GM21528 (cell line): ENCODE measurements at regions not wholly inside any gene's neighbourhood (a gene's known extent, or its start where the extent isn't known, plus 50 kb on each side); places are given as distances from the start of the nearest gene placed in this dataset.
A peak's percentile ranks its signal among the peaks of the same experiment; 100 is the strongest.

Experiments used
- ATAC-seq: cut with Tn5 transposase; IDR thresholded peaks from one replicate; pipeline ENCODE4 v1.9.1; 2021; ENCODE audit warnings: mild to moderate bottlenecking, moderate library complexity; ENCODE audit not compliant: unreplicated experiment, low FRiP score

DNA sequence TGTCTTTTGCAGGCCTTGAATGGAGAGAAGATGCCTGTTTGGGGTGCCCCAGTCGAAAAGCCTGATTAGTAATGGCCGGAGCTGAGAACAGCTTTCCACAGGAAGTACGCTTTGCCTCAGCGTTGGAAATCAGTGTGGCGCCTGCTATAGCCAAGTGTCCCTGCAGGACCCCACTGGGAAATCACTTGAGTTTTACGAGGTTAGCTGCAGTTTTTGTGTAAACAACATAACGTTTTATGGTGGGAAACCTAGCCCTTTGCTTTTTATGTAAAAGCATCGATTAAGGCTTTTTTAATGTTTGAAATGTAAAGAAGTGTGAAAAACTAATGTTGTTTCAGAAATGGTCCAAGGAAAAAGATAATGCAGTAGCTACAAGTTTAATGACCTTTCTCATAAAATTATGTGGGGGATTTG lies 234.2 kb downstream of the TTC32 start:
- no peak for ATAC-seq

DNA sequence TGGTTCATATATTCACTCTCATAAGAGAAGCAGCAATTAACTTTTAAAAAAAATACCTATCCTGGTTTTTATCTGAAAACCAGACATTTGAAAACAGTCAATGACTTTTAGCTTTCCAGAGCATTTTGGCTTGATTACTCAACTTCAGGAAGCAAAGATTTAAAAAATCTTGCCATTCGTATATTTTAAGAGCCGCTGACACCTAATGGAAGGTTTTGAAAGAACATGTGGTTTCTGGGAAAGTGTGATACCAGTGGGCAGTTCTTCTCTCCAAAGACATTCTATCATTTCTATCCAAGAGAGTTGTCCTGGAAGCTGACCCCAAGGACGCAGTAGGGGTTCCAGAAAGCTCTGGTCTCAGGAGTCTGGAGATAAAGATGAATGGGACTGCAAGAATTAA lies 234.7 kb downstream of the TTC32 start:
- no peak for ATAC-seq

DNA sequence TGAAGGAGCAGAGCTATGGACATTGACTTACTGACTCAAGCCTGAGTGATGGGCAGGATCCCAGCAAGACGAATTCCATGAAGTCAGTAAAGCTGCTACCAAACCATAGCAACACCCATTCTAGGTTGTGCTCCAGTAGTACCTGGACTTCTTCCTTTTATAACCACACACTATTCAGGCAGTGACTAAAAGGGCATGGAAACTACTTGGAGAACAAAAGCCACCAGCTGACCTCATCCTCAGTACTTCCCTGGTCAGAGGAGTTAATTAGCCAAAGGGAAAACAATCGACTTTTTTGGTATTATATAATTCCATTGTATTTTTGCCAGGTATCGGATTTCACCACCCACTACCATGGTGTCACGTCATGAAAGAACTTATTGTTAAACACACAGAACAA lies 237.1 kb downstream of the TTC32 start:
- no peak for ATAC-seq

DNA sequence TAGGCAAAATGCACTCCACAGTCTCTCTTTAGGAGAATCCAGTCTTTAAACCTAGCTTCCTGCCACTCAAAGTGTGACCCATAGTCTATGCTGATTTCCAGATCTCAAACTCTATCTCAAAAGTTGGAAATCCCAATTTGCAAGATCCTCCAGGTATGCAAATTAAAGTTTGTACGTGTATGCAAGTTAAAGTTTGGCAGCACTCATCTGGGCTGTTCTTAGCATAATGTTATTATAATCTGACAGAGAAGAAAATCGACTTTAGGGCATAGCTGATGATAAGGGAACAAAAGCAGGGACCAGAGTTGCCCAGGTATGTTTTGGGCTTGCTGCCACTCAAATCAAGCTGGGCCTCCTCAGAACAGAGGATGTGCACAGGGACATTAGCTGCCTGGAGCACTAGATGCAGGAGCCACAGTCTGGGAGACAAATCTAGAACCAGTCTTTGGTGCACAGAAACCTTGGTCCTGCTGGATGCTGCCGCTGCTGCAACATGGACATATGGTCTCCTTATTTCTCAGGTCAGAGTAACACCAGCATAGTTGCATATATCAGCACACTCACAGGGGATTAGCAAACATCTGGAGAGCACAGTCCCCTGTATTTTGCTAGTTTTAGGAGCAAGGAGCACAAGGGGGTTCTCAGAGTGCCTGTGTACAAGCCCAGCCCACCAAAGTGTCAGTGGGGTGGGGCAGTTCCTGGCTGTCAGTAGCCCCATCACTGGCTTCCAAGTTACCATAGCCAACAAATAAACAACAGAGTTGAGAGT lies 242.6 kb downstream of the TTC32 start:
- no peak for ATAC-seq

DNA sequence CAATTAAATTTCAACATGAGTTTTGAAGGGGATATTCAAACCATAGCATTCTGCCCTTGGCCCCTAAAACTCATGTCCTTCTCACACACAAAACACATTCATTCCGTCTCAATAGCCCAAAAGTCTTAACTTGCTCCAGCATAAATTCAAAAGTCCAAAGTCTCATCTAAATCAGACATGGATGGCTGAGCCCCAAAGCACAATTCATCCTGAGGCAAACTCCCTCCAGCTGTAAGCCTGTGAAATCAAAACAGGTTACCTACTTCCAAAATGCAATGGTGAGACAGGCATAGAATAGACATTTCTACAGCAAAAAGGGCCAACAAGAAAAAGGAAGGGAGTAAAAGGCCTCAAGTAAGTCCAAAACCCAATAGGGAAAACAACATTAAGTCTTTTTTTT lies 245.8 kb downstream of the TTC32 start:
- ATAC-seq = no peak

DNA sequence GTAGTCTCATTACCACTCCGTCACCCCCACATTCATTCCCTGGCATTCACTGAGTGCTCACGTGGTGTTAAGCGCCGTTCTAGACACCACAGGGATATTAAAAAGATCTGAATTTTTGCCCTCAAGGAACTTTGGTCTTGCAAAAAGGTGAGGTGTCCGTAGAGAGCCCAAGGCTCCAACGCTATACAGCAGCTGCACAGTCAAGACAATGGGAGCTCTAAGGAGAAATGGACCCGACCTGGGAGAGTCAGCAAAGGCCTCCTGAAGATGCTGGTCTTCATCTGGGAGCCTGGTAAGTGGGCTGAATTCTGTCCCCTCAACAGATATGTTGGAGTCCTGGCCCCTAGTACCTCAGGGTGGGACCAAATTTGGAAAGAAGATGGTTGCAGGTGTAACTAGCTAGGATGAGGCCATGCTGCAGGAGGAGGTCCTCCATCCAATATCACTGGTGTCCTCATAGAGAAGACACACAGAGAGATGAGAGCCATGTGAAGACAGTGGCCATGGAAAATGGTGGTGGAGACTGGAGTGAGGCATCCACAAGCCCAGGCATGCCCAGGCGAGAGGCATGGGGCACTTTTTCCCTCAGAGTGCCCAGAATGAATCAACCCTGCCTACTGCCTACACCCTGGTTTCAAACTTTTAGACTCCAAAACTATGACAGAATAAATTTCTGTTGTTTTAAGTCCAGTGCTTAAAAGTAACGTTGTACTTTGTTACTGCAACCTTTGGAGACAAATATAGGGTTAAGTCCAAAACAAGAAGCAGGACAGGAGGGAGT lies 247.3 kb downstream of the TTC32 start:
- ATAC-seq = no peak

DNA sequence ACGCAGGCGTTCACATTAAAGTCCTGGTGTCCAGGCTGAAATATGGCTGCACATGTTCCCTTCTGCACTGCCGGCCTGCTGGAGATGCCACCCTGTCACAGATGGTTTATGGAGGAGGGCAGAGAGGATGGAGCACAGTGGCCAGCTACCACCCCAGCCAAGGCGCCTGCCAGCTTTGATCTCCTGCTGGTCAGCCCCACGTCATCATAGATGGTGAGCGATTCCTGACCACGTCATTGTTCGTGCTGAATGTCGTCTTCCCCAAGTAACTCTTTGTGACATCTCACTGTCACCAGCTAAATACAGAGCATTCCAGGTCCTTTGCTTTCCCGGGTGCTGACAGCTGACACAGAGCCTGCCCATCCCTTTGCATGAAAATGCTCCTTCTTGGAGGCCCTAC lies 248.3 kb downstream of the TTC32 start:
- no peak for ATAC-seq

DNA sequence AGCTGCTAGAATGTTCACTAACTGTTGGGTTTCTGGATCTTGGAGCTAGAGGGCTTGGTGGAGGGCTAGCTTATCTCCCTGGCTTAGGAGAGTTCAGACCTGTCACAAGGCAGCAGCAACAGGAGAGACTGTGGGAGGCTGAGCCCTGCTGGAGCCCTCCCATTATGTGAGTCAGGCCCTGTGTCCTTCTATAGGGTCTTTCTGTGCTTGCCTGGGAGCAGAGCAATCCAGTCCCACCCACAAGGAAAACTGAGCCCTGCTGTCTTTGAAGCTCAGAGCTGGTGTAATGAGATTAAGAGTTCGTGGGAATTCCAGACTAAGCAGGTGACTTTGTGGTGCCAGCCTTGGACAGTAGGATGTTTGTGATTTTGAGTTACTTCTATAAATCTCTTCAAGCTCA lies 249.0 kb downstream of the TTC32 start:
- no peak for ATAC-seq

DNA sequence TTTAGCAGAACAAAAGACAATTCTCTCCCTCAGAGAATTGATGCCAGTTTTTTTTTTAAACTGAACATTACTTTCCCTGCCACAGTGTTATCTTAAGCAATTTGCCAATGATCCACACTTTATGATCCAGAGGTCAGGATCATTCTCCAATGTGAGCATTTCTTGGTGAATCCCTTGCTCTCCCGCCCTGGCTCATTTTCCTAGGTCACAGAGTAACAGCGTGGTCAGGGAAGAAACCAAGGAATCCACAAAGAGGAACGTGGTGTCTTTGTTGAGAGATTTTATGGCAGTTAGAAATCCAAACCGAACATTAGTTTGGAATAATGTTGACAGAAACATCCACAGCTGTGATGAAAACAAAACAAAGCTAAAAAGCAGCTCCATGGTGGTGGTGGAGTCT lies 250.3 kb downstream of the TTC32 start:
- ATAC-seq = no peak

DNA sequence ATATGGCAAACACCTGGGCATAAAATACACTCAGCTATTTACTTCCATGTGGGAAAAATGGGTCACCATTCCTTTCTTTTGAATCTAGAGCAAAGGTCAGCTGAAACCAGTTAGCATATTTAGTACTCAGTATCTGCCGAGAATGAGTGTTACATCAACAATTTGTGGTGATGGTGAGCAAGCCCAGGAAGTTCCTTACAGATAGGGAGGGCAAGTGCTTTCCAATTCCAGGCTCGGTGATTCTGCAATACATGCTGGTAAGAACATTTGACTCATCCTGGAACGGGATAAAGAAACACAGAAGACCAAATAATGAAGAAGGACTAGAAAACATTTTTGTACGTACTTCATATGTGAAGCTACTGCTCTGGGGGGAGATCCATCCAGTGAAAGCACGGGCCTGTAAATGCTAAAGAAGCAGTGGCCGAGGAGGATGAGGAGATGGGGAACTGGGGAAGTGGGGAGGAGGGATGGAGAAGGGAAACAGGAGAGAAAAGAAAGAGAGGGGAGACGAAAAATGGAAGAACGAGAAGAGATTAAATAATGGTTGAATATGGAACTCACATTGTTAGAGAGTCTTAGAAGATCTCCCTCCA lies 251.9 kb downstream of the TTC32 start:
- no peak for ATAC-seq

DNA sequence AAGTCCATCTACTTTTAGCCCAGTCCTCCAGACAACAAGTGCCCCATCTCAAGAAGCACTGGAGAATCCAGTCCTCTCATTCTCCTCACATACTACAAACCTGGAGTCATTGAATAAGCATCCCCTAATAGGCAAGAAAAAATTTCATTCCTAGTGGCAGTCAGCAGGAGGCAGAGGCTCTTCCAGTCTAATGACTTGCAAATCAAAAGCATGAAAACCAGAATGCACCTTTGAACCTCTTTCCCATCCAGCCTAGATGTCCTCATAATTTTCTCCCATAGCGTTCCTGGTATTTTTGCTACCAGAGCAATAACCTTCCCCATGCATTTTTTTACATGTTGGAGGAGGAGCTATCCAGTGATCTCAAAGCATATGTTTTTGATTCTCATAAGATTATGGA lies 252.6 kb downstream of the TTC32 start:
- no peak for ATAC-seq

DNA sequence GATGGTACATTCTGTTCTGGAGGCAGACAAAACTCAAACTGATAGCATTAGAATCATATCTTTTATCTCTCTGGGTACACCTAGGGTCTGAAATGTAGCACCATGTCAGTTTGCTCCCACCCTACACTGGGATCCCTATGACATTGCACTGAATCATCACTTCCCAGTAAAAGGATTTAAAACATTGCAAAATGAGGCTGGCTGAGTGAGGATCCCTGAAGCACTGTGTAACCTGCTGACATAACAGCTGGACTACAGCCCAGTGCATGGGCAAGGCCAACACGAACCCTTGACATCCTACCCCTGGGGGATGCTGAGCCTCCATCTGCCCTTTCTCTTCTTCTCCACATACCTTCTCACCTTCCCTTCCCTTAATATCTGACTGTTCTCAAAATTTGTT lies 253.2 kb downstream of the TTC32 start:
- ATAC-seq = no peak

DNA sequence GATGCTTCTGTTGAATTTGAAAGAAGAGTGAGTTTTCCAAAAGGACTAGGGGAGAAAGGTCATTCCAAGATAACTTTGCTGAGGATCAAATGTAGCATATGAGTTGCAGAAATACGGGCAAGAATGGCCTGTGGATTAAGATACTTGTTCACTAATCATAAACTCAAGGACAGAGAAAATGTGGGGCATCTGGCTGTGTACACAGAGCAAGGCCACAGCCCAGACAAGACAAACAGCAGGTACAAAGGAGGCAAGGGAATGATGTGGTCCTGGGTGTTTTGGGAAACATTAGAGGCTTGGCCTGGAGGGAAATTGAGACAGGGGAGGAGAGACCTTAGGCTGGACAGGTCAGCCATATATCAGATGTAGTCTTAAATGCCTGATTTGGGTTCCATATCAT lies 254.8 kb downstream of the TTC32 start:
- ATAC-seq = no peak

DNA sequence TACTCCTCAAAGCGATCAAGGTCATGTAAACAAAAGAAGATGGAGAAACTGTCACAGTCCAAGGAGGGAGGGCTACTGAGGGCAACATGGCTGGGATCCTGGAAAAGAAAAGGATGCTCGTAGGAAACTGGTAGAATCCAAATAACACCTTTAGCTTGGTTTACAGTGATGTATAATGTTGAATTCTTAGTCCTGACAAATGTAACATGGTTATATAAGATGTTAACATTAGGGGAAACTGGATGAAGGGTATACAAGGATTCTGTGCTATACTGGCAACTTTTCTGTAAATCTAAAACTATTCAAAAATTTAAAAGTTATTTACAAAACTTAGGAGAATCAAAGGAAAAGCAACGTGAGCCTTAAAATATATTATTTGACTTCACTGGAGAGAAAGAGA lies 257.0 kb downstream of the TTC32 start:
- no peak for ATAC-seq

DNA sequence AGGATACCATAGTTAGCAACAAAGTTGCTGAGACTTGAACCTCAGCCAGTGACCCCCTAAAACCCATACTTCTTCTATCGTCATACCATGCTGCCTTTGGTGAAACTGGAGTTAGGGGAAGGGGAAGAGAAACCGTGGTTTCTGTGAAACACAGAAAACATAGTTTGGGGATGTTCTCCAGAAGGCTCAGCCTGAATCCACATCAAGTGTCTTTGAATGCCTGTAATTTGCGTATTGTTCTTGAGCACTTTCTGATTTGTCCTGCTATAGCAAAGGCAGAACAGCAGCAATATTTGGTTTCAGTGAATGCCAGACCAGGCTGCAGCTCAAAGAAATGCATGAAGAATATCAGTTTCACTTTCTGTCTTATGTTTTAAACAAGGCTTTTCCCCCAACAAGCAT lies 258.7 kb downstream of the TTC32 start:
- ATAC-seq = peak; percentile 80

DNA sequence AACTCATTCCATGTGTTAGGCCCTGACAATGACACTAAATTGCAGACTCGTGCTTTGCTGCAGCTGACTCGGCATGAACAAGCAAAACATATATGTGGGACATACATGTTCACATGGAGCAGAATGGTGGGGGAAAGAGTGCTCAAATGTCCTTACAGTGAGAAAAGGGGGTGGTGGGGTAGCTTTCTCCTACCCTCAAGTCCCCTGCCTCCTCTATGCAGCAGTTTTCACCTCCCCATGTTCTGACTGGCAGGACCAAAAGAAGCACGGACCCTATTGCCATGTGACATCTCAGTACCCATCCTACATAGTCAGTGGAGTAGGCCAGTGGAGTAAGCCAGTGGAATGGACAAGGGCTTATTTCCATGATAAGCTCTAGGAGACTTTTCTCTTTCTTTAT lies 259.3 kb downstream of the TTC32 start:
- no peak for ATAC-seq

DNA sequence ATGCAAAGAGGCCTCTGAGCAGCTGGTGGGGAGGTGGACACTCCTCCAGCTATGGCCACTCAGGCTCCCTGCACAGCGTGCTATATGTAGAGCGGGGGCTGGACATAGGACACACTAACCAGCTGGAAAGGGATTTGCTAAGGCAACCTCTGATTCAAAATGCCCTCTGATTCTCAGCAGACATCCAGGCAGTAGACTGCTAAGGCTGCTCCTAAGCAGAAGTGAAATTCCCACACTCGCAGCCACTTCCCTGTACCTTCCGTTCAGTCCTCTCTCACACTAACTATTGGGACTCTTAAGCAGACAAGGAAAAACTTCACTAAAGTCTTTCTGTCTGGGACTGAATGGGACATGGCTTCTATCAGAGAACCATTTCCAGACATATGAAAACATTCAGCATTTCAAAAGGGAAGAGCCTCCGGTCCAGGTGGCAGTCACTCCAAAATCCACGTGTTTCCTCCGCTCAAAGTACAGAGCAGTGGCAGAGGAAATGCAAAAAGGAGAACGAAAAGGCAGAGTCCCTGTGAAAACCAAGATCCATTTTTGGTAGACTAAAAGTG lies 265.8 kb downstream of the TTC32 start:
- no peak for ATAC-seq

DNA sequence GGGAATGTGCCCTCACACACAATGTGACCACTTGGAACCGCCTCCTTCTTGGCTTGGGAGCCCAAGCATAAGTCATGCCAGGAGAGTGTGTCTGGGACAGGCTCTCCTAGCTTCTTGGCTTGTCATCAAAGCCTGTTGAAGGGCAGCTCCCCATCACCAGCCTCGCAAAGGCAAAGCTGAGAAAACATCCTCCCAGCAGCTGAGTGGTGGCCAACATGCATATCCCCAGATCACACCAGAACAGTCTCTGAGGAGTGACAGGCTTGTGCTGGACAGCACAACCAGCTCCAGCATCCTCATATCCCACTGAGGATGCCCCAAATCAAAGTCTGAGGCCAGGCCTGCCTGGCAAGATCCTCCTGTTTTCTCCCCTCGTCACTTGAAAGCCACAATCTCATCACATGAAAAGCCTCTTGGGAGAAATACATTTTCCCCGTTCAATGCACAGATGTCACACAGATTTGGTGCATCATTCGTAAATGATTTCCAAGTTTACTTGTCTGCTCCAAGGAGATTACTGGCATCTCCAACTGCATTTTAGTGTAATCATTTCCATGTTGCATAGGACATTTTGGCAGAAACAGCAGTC lies 269.3 kb downstream of the TTC32 start:
- ATAC-seq = no peak

DNA sequence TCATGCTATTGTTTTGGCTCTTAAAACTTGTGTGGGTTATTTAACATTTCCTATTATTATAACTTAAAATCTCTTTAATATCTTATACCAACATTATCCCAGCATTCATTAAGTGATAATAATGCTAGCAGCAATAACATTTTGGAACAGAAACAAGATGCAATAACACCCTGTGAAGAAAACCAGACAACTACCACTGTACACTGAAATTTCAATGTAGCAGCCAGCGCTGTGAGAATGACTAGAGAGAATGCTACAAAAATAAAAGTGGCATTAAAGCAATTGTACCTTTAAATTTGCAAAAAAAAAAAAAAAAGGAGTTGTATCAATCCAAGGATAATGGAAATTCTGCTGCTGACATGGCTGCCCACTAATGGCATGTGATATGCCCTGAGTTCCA lies 269.9 kb downstream of the TTC32 start:
- no peak for ATAC-seq

DNA sequence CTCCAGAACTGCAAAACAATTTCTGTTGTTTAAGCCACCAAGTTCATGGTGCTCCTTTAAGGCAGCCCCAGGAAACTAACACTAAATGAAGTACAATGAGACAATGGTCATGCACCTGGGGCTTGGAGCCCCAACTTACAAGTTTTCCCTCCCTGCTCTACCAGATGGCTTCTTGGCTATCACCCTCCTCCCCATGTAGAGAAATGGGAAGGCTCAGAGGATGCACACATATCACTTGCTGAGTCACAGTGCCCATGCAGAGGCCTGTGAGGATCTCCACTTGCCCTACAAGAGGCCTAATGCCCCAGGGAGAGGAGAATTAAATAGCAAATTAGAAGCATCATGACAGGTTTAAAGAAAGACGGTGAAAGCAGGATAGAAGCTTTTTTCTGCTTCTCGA lies 270.9 kb downstream of the TTC32 start:
- ATAC-seq = no peak

DNA sequence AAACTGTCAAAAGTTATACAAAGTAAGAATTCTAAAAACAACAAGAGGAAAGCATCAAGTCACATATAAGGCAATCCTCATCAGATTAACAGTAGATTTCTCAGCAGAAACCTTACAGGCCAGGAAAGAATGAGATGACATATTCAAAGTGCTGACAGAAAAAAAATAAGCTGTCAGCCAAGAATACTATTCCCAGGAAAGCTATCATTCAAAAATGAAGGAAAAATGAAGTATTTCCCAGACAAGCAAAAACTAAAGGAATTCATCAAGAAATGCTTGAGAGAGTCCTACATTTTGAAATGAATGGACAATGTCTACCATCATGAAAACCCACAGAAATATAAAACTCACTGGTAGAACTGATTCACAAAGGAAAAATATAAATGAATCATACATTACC lies 268.9 kb upstream of the OSR1 start:
- ATAC-seq = no peak
